HG02763 (cell line): ENCODE measurements at regions not wholly inside any gene's neighbourhood (a gene's known extent, or its start where the extent isn't known, plus 50 kb on each side); places are given as distances from the start of the nearest gene placed in this dataset.
"Not testable (repeated sequence)": the region's sequence is repeated elsewhere in the genome, so short reads cannot be mapped to it uniquely, and the experiment has no call there.

Experiments
- ATAC-seq: cut with Tn5 transposase; IDR thresholded peaks from one replicate; pipeline ENCODE4 v1.9.1; 2021; ENCODE audit warnings: mild to moderate bottlenecking, moderate library complexity; ENCODE audit not compliant: unreplicated experiment

- no peak for ATAC-seq
Observed at GRCh38 chr2:37802211-37802752, 122.8 kb upstream of the RMDN2 start.

GRCh38 chr2:37802899-37803379 is 122.1 kb upstream of the RMDN2 start:
- ATAC-seq = no peak

GRCh38 chr2:37806004-37806403 is 119.1 kb upstream of the RMDN2 start:
- not testable (repeated sequence) for ATAC-seq

- no peak for ATAC-seq
Observed at GRCh38 chr2:37809525-37809924, 115.6 kb upstream of the RMDN2 start.

- no peak for ATAC-seq
Observed at GRCh38 chr2:37809931-37810570, 115.0 kb upstream of the RMDN2 start.

- ATAC-seq = no peak
Observed at GRCh38 chr2:37812414-37812813, 112.7 kb upstream of the RMDN2 start.

- ATAC-seq = no peak
Observed at GRCh38 chr2:37812941-37813730, 112.0 kb upstream of the RMDN2 start.

- ATAC-seq = no peak
Observed at GRCh38 chr2:37816036-37816435, 109.1 kb upstream of the RMDN2 start.

- ATAC-seq = no peak
Observed at GRCh38 chr2:37816686-37817085, 108.4 kb upstream of the RMDN2 start.

- ATAC-seq = no peak
Observed at GRCh38 chr2:37819186-37819585, 105.9 kb upstream of the RMDN2 start.

- ATAC-seq = no peak
Observed at GRCh38 chr2:37820471-37820986, 104.6 kb upstream of the RMDN2 start.

- no peak for ATAC-seq
Observed at GRCh38 chr2:37825586-37825985, 99.5 kb upstream of the RMDN2 start.

GRCh38 chr2:37826611-37827010 is 98.5 kb upstream of the RMDN2 start:
- no peak for ATAC-seq

GRCh38 chr2:37827455-37827854 is 97.6 kb upstream of the RMDN2 start:
- ATAC-seq = no peak

- ATAC-seq = no peak
Observed at GRCh38 chr2:37827911-37828511, 97.1 kb upstream of the RMDN2 start.

GRCh38 chr2:37829202-37829601 is 95.9 kb upstream of the RMDN2 start:
- ATAC-seq = no peak

- ATAC-seq = no peak
Observed at GRCh38 chr2:37829616-37830395, 95.3 kb upstream of the RMDN2 start.

- ATAC-seq = no peak
Observed at GRCh38 chr2:37830636-37831035, 94.5 kb upstream of the RMDN2 start.

- ATAC-seq = no peak
Observed at GRCh38 chr2:37831081-37831780, 93.9 kb upstream of the RMDN2 start.

- peak; percentile 53 for ATAC-seq
Observed at GRCh38 chr2:37832590-37833197, 92.4 kb upstream of the RMDN2 start.
